GM18508 (cell line): ENCODE measurements at regions not wholly inside any gene's neighbourhood (a gene's known extent, or its start where the extent isn't known, plus 50 kb on each side); places are given as distances from the start of the nearest gene placed in this dataset.

ENCODE experiments used
- ATAC-seq: cut with Tn5 transposase; IDR thresholded peaks from one replicate; pipeline ENCODE4 v1.9.1; 2021; ENCODE audit warnings: moderate number of reproducible peaks; ENCODE audit not compliant: insufficient read depth, unreplicated experiment

DNA sequence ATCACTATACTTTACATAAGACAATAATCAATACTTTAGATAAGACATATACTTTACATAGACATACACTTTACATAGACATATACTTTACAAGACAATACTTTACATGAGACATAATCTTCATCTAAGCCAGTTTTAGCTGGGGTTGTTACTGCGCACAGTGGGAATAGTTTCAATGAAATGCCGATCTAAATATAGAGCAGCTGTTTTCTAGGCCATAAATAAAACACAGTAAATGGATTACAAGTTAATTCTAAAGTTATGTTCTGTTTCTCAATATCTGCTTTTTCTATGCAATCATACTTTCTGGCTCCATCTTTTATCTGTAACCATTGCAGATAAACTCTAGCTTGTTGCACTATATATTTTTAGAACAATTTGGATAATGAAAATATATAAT, 1470.6 kb upstream of the PABPC4L start:
- ATAC-seq, result no peak

DNA sequence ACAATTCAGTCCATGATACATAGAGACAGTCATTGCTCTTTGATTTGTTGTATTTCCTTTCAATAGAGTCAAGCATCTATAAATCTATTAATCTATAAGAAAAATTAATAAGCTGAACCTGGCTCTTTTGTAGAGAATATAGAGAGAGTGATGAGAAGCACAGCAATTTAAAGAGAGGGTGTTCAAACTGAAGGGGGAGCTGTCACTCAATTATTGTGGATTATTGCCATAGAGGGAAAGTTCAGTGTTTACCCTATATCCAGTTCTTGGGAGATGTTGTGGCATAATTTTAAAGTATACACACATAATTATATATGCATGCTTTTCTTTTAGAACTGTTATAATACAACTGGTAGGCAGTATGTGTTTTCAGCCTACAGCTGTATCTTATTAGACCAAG, 1469.0 kb upstream of the PABPC4L start:
- no peak for ATAC-seq
